GM12878 (cell line): ENCODE measurements at regions not wholly inside any gene's neighbourhood (a gene's known extent, or its start where the extent isn't known, plus 50 kb on each side); places are given as distances from the start of the nearest gene placed in this dataset.

Experiments used
- BCL11A ChIP-seq: IDR thresholded peaks from 2 replicates; pipeline ENCODE4 v1.6.1; 2011; ENCODE audit warnings: low read depth, low read length
- CTCF ChIP-seq, 3 experiments: IDR thresholded peaks in 2 of 3; conservative IDR thresholded peaks in 1 of 3; 2 replicates each; pipeline ENCODE4 v1.5.1; 2011; ENCODE audit warnings: low read depth in 3 of 3, low read length in 3 of 3, mild to moderate bottlenecking in 3 of 3, control low read depth in 2 of 3, moderate library complexity in 2 of 3, inconsistent platforms in 1 of 3, mixed read lengths in 1 of 3; ENCODE audit not compliant: control insufficient read depth in 2 of 3, insufficient read depth in 1 of 3; ENCODE audit errors: extremely low read depth in 1 of 3
- EGR1 ChIP-seq, 2 experiments: IDR thresholded peaks; 1 replicate in 1 of 2; 2 replicates in 1 of 2; pipeline ENCODE4 v1.6.1; 2011 to 2012; ENCODE audit warnings: low read depth in 2 of 2, low read length in 2 of 2, borderline replicate concordance in 1 of 2, mild to moderate bottlenecking in 1 of 2, moderate library complexity in 1 of 2
- NFYB ChIP-seq: IDR thresholded peaks from 2 replicates; pipeline ENCODE4 v1.6.1; 2011; ENCODE audit warnings: low read depth, mild to moderate bottlenecking, low read length, improper control_type of control experiment, moderate library complexity; ENCODE audit not compliant: insufficient read depth
- POLR2A ChIP-seq: IDR thresholded peaks from 2 replicates; pipeline ENCODE4 v1.6.1; 2011; ENCODE audit warnings: low read depth, mild to moderate bottlenecking, low read length
- POLR2AphosphoS2 ChIP-seq: IDR thresholded peaks from 2 replicates; pipeline ENCODE4 v1.6.1; 2011; ENCODE audit warnings: low read depth, mild to moderate bottlenecking, low read length, improper control_type of control experiment, moderate library complexity
- POLR2AphosphoS5 ChIP-seq: IDR thresholded peaks from 2 replicates; pipeline ENCODE4 v1.6.1; 2011; ENCODE audit warnings: mild to moderate bottlenecking, low read length, inconsistent platforms
- RCOR1 ChIP-seq: conservative IDR thresholded peaks from 2 replicates; pipeline ENCODE4 v1.6.1; 2012; ENCODE audit warnings: low read depth, low read length, improper control_type of control experiment
- TCF12 ChIP-seq: IDR thresholded peaks from 2 replicates; pipeline ENCODE4 v1.6.1; 2011; ENCODE audit warnings: low read depth, mild to moderate bottlenecking, low read length
- WRNIP1 ChIP-seq: IDR thresholded peaks from 2 replicates; pipeline ENCODE4 v1.6.1; 2011; ENCODE audit warnings: low read depth, low read length, improper control_type of control experiment, borderline replicate concordance
- TF ChIP-seq, protein P1 (sequence below): fragments of 450-650 bp; IDR thresholded peaks from 2 replicates; pipeline ENCODE4 v1.6.1; 2014; ENCODE audit warnings: mild to moderate bottlenecking
- TF ChIP-seq, protein P2 (sequence below): fragments of 450-650 bp; IDR thresholded peaks from 2 replicates; pipeline ENCODE4 v1.6.1; 2017; ENCODE audit warnings: mild to moderate bottlenecking, moderate library complexity

DNA sequence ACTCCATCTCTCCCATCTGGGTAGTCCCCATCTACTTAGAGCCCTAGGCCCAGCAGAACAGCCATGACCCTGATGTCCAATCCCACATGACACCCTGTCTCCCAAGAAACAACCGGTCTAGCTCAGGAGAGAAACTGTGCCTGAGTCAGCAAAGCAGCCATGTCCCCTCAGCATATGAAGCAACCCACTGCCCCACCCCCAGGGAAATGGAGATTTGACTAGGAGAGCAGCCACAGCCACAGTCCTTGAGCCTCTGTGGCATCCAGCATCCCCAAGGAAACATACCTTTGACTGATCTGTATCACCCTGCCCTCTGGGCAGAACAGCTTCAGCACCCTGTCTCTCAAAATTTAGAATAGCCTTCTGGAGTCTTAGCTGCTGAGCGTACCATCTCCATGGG lies 641.9 kb upstream of the FBXO33 start:
- no peak for TF ChIP-seq CTCF (IDR thresholded peaks at IDR 0.05 in 2 of 3, conservative IDR thresholded peaks at IDR 0.05 in 1 of 3; ENCODE audit: control insufficient read depth in 2 of 3, extremely low read depth in 1 of 3, insufficient read depth in 1 of 3, low read depth in 3 of 3, low read length in 3 of 3)
- TF ChIP-seq WRNIP1 = no peak
- TF ChIP-seq RCOR1 = no peak
- no peak for TF ChIP-seq EGR1 (IDR thresholded peaks at IDR 0.05; ENCODE audit: borderline replicate concordance in 1 of 2, low read depth in 2 of 2, low read length in 2 of 2)
- TF ChIP-seq, protein P1, sequence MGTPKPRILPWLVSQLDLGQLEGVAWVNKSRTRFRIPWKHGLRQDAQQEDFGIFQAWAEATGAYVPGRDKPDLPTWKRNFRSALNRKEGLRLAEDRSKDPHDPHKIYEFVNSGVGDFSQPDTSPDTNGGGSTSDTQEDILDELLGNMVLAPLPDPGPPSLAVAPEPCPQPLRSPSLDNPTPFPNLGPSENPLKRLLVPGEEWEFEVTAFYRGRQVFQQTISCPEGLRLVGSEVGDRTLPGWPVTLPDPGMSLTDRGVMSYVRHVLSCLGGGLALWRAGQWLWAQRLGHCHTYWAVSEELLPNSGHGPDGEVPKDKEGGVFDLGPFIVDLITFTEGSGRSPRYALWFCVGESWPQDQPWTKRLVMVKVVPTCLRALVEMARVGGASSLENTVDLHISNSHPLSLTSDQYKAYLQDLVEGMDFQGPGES = no peak
- no peak for TF ChIP-seq POLR2AphosphoS5
- no peak for TF ChIP-seq POLR2A
- TF ChIP-seq, protein P2, sequence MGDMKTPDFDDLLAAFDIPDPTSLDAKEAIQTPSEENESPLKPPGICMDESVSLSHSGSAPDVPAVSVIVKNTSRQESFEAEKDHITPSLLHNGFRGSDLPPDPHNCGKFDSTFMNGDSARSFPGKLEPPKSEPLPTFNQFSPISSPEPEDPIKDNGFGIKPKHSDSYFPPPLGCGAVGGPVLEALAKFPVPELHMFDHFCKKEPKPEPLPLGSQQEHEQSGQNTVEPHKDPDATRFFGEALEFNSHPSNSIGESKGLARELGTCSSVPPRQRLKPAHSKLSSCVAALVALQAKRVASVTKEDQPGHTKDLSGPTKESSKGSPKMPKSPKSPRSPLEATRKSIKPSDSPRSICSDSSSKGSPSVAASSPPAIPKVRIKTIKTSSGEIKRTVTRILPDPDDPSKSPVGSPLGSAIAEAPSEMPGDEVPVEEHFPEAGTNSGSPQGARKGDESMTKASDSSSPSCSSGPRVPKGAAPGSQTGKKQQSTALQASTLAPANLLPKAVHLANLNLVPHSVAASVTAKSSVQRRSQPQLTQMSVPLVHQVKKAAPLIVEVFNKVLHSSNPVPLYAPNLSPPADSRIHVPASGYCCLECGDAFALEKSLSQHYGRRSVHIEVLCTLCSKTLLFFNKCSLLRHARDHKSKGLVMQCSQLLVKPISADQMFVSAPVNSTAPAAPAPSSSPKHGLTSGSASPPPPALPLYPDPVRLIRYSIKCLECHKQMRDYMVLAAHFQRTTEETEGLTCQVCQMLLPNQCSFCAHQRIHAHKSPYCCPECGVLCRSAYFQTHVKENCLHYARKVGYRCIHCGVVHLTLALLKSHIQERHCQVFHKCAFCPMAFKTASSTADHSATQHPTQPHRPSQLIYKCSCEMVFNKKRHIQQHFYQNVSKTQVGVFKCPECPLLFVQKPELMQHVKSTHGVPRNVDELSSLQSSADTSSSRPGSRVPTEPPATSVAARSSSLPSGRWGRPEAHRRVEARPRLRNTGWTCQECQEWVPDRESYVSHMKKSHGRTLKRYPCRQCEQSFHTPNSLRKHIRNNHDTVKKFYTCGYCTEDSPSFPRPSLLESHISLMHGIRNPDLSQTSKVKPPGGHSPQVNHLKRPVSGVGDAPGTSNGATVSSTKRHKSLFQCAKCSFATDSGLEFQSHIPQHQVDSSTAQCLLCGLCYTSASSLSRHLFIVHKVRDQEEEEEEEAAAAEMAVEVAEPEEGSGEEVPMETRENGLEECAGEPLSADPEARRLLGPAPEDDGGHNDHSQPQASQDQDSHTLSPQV = no peak
- TF ChIP-seq POLR2AphosphoS2 = no peak
- TF ChIP-seq BCL11A = no peak
- no peak for TF ChIP-seq TCF12
- no peak for TF ChIP-seq NFYB
